Pulmonary artery endothelial cell (primary cell): ENCODE measurements at regions not wholly inside any gene's neighbourhood (a gene's known extent, or its start where the extent isn't known, plus 50 kb on each side); places are given as distances from the start of the nearest gene placed in this dataset.

Source experiments
- DNase-seq: peaks from one replicate; pipeline ENCODE4 v3.0.0-alpha.2; 2011; ENCODE audit warnings: low read depth, low spot score

GRCh38 chr5:127993476-127993875, 90.1 kb upstream of the SLC12A2 start:
- DNase-seq: no peak

DNA sequence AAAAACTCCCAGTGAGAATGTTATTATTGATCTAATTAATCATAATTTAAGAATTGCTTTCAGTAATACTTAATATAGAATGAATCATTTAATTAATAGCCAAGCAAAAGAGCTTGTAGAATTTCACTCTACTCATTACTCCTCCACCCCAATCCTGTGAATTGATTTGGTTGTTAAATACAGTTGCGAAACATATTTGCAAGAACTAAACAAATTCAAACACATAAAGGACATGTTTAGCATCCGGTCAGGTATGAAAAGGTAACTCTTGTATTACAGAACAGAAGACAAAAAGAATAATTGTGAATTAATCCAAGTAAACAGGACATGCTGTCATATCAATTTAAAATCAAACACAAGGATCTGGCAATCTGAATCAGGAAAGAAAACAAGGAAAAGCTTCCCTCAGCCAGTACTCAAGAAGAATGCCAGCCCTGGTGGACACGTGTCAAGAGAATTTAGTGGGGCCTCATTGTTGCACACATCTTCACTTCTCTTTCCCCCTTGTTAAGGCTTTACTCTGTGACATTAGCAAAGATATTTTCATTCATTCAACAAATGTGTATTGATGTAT, 89.4 kb upstream of the SLC12A2 start:
- DNase-seq: no peak

- no peak for DNase-seq
These were observed 88.0 kb upstream of the SLC12A2 start for GRCh38 chr5:127995556-127995955.

DNA sequence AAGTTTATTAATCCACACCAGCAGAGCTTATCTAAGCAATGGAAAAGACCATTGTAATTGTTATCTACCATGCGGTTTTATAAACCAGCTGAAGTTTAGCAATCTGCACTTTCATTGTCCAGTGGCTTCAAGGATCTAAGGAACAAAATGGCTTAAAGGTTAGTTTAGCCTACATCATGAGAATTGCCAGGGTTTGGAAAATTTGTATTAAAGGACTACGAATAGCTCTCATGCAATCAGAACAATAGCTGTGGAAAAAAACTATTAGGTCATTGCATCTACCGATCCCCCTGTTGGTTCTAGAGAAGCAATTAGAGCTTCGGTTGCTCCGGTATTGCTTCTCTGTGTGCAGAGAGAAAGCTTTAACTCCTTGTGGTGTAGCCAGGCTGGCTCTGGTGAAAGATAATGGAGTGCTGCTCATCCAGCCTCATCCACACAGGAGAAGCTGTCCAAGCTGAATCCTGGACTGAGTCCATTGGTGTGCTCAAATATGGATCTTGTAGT, 86.3 kb upstream of the SLC12A2 start:
- no peak for DNase-seq

GRCh38 chr5:127998950-127999615, 84.5 kb upstream of the SLC12A2 start:
- no peak for DNase-seq

DNA sequence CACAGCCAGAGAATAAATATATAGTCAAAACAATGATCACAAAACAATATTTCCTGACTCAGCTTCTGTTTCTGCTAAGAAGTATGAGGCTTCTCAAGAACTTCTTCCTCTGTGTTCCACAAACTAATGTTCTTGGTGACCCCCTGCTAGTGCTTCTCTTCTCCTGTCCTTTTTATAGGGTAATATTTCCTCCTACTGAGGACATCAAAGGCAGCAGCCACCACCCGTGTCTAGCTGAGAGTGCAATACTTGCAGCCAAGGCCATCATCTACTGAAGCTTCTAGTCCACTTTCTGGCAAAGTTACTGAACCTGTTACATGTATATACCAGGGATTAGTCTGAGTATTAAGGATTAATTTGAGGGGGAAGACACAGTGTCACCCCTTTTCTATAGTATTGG, 83.7 kb upstream of the SLC12A2 start:
- no peak for DNase-seq

- DNase-seq: no peak
These were observed 81.1 kb upstream of the SLC12A2 start for GRCh38 chr5:128002425-128002824.

DNA sequence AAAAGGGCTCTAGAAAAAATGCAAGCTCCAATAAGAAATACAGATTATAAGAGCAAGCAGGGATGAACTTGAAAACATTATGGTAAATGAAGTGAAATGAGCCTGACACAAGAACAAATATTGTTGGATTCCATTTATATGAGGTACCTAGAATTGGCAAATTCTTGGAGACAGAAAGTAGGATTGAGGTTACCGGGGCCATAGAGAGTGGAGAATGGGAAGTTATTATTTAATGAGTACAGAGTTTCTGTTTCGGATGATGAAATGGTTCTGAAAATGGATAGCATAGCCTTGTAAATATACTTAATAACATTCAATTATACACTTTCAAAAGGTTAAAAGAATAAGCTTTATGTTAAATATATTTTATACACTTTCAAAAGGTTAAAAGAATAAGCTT, 75.6 kb upstream of the SLC12A2 start:
- no peak for DNase-seq

GRCh38 chr5:128009403-128009802, 74.2 kb upstream of the SLC12A2 start:
- no peak for DNase-seq

- no peak for DNase-seq
These were observed 72.2 kb upstream of the SLC12A2 start for GRCh38 chr5:128011339-128011738.

- DNase-seq: peak; percentile 30
These were observed 69.0 kb upstream of the SLC12A2 start for GRCh38 chr5:128014578-128014977.

- no peak for DNase-seq
These were observed 68.1 kb upstream of the SLC12A2 start for GRCh38 chr5:128015478-128015877.

- DNase-seq: no peak
These were observed 67.6 kb upstream of the SLC12A2 start for GRCh38 chr5:128015978-128016377.

DNA sequence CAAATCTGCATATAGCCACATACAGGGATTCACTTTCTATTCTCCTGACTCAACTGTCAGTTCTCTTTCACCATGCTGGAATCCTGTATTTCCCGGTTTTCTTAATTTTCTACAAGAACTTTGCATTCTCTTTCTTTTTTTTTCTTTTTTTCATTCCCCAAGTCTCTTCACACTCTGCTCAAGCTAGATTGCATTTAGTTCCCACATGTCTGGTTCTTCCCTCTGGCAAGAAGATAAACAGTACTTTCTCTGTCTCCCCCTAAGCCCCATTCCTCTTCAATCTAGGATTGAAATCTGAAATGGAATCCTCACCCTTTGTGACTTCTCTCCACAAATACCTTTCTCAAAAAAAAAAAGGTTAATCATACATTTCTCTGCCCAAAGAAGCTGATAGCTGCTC, 64.2 kb upstream of the SLC12A2 start:
- no peak for DNase-seq

GRCh38 chr5:128020012-128020411, 63.6 kb upstream of the SLC12A2 start:
- no peak for DNase-seq

DNA sequence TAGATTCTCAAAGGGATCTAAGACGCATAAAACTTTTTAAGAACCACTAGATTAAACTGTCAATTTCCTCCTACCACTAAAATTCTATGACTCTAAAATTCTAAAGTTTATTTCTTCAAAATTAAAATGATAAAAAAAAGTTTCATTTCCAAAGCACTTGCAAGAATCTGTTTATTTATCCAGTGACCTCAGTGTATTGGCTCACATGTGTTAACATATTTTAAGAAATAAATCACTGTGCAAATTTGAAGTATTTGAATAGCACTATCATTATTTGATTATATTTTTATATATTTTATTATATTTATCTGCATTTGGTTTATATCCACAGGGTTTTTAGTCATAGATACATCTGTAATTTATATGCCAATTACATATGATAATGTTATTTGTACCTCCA, 62.2 kb upstream of the SLC12A2 start:
- DNase-seq: no peak
